PC-9 (cell line): ENCODE measurements at regions not wholly inside any gene's neighbourhood (a gene's known extent, or its start where the extent isn't known, plus 50 kb on each side); places are given as distances from the start of the nearest gene placed in this dataset.
"Not testable (repeated sequence)": the region's sequence is repeated elsewhere in the genome, so short reads cannot be mapped to it uniquely, and the experiment has no call there.

Experiments
- EZH2 ChIP-seq: fragments of 200-600 bp; sonication (generic); IDR thresholded peaks from 2 replicates; pipeline ENCODE4 v1.8.0; 2017; ENCODE audit warnings: antibody characterized with exemption, low read depth
- TF ChIP-seq, protein P1 (sequence below): fragments of 200-600 bp; sonication (generic); conservative IDR thresholded peaks from 2 replicates; pipeline ENCODE4 v1.6.1; 2017; ENCODE audit warnings: mixed run types, antibody characterized with exemption, mild to moderate bottlenecking, moderate library complexity

DNA sequence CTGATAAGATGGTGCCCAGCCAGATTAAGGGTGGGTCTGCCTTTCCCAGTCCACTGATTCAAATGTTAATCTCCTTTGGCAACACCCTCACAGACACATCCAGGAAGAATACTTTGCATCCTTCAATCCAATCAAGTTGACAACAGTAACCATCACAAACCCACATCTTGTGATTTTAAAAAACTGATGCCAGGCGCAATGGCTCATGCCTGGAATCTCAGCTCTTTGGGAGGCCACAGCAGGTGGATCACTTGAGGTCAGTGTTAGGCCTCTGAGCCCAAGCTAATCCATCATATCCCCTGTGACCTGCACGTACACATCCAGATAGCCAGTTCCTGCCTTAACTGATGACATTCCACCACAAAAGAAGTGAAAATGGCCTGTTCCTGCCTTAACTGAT lies 74.9 kb upstream of the ZNF462 start:
- TF ChIP-seq, protein P1, sequence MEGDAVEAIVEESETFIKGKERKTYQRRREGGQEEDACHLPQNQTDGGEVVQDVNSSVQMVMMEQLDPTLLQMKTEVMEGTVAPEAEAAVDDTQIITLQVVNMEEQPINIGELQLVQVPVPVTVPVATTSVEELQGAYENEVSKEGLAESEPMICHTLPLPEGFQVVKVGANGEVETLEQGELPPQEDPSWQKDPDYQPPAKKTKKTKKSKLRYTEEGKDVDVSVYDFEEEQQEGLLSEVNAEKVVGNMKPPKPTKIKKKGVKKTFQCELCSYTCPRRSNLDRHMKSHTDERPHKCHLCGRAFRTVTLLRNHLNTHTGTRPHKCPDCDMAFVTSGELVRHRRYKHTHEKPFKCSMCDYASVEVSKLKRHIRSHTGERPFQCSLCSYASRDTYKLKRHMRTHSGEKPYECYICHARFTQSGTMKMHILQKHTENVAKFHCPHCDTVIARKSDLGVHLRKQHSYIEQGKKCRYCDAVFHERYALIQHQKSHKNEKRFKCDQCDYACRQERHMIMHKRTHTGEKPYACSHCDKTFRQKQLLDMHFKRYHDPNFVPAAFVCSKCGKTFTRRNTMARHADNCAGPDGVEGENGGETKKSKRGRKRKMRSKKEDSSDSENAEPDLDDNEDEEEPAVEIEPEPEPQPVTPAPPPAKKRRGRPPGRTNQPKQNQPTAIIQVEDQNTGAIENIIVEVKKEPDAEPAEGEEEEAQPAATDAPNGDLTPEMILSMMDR, result not testable (repeated sequence)
- TF ChIP-seq EZH2, result not testable (repeated sequence)
